Fibroblast of villous mesenchyme (primary cell): ENCODE measurements at regions not wholly inside any gene's neighbourhood (a gene's known extent, or its start where the extent isn't known, plus 50 kb on each side); places are given as distances from the start of the nearest gene placed in this dataset.

Experiments used
- DNase-seq: peaks from one replicate; pipeline ENCODE4 v3.0.0-alpha.2; 2010; ENCODE audit warnings: low read depth
- H3K4me3 ChIP-seq: 2 replicates; pipeline ENCODE4 v1.5.1; 2011; ENCODE audit warnings: low read depth, mild to moderate bottlenecking, low read length
- CTCF ChIP-seq: IDR thresholded peaks from 2 replicates; pipeline ENCODE4 v1.5.1; 2012; ENCODE audit warnings: low read depth, mild to moderate bottlenecking, low read length; ENCODE audit not compliant: insufficient read depth

GRCh38 chr6:81214414-81215091 lies 537.9 kb downstream of the TENT5A start:
- no peak for DNase-seq
- no peak for TF ChIP-seq CTCF
- H3K4me3 ChIP-seq: no peak overlapping the region

GRCh38 chr6:81204731-81205130 lies 547.8 kb downstream of the TENT5A start:
- H3K4me3 ChIP-seq: no peak overlapping the region
- no peak for TF ChIP-seq CTCF
- no peak for DNase-seq

- TF ChIP-seq CTCF: no peak
- no peak for DNase-seq
- no peak overlapping the region for H3K4me3 ChIP-seq
Measured at GRCh38 chr6:81194374-81194773, 558.1 kb downstream of the TENT5A start.

- no peak for TF ChIP-seq CTCF
- peak; percentile 65 for DNase-seq
Measured at GRCh38 chr6:81172056-81172740, 580.3 kb downstream of the TENT5A start.

GRCh38 chr6:81169166-81169565 lies 583.3 kb downstream of the TENT5A start:
- TF ChIP-seq CTCF: no peak
- no peak overlapping the region for H3K4me3 ChIP-seq
- peak; percentile 61 for DNase-seq

More at GRCh38 chr6:81172056-81172740, 580.3 kb downstream of the TENT5A start:
- H3K4me3 ChIP-seq: no peak overlapping the region

GRCh38 chr6:81166770-81167169 lies 585.7 kb downstream of the TENT5A start:
- no peak for TF ChIP-seq CTCF
- peak; percentile 46 for DNase-seq
- no peak overlapping the region for H3K4me3 ChIP-seq
